ENCODE measurements at regions not wholly inside any gene's neighbourhood (a gene's known extent, or its start where the extent isn't known, plus 50 kb on each side); places are given as distances from the start of the nearest gene placed in this dataset.

- Histone ChIP-seq H3K4me1 (no peaks in the 10 kb centered on the region), H3K27me3 (replicated peaks; ENCODE audit: control insufficient read depth, insufficient read depth, low read length) (no peaks in the 10 kb centered on the region), H3K4me3 (ENCODE audit: low read depth, low read length) (no peak overlapping the region), H3K36me3 (ENCODE audit: control insufficient read depth, insufficient read depth, low read length) (no peaks in the 10 kb centered on the region), H3K9me3 (no peaks in the 10 kb centered on the region)
- H3K27me3 Mint-ChIP-seq (ENCODE audit: insufficient read depth, unreplicated experiment), result no peaks in the 10 kb centered on the region
- H3K27ac Mint-ChIP-seq (ENCODE audit: unreplicated experiment), result no peak overlapping the region
- H3K4me3 Mint-ChIP-seq (ENCODE audit: unreplicated experiment), result no peak overlapping the region
- ChIA-PET POLR2A (no interaction called here), CTCF (no interaction called here)
- H3K36me3 Mint-ChIP-seq (ENCODE audit: insufficient read depth, unreplicated experiment), result no peaks in the 10 kb centered on the region
- H3K4me1 Mint-ChIP-seq (ENCODE audit: low read depth, unreplicated experiment), result no peaks in the 10 kb centered on the region
- no TSS peak for BruUV-seq (replicated peaks)
- no peaks in the 10 kb centered on the region for H3K9me3 Mint-ChIP-seq (ENCODE audit: unreplicated experiment)
- TF ChIP-seq CTCF (IDR thresholded peaks at IDR 0.05; ENCODE audit: insufficient read depth in 1 of 2, low read depth in 1 of 2, low read length in 1 of 2, severe bottlenecking in 1 of 2, unreplicated experiment in 1 of 2), result no peak
- intact Hi-C loops (cut with micrococcal nuclease; ENCODE audit: unreplicated experiment), result no loop called here
- DNase-seq, result no peak
Measured at GRCh38 chr18:25517881-25518715, 166.1 kb upstream of the ZNF521 start.

- Mint-ChIP-seq H3K9me3 (ENCODE audit: unreplicated experiment) (no peaks in the 10 kb centered on the region), H3K4me3 (ENCODE audit: unreplicated experiment) (no peak overlapping the region), H3K36me3 (ENCODE audit: insufficient read depth, unreplicated experiment) (no peaks in the 10 kb centered on the region), H3K27me3 (ENCODE audit: insufficient read depth, unreplicated experiment) (no peaks in the 10 kb centered on the region), H3K4me1 (ENCODE audit: low read depth, unreplicated experiment) (no peaks in the 10 kb centered on the region), H3K27ac (ENCODE audit: unreplicated experiment) (no peak overlapping the region)
- ChIA-PET CTCF (no interaction called here), POLR2A (no interaction called here)
- intact Hi-C loops (cut with micrococcal nuclease; ENCODE audit: unreplicated experiment), result no loop called here
- Histone ChIP-seq H3K27me3 (replicated peaks; ENCODE audit: control insufficient read depth, insufficient read depth, low read length) (no peaks in the 10 kb centered on the region), H3K36me3 (ENCODE audit: control insufficient read depth, insufficient read depth, low read length) (no peaks in the 10 kb centered on the region), H3K9me3 (no peaks in the 10 kb centered on the region), H3K4me1 (no peaks in the 10 kb centered on the region), H3K4me3 (ENCODE audit: low read depth, low read length) (no peak overlapping the region)
- no TSS peak for BruUV-seq (replicated peaks)
- DNase-seq, result no peak
- TF ChIP-seq CTCF (IDR thresholded peaks at IDR 0.05; ENCODE audit: insufficient read depth in 1 of 2, low read depth in 1 of 2, low read length in 1 of 2, severe bottlenecking in 1 of 2, unreplicated experiment in 1 of 2), result no peak
Measured at GRCh38 chr18:25516747-25517498, 165.0 kb upstream of the ZNF521 start.

GRCh38 chr18:25516121-25516520 lies 164.2 kb upstream of the ZNF521 start:
- BruUV-seq (replicated peaks), result no TSS peak
- no peaks in the 10 kb centered on the region for H3K27me3 Mint-ChIP-seq (ENCODE audit: insufficient read depth, unreplicated experiment)
- no peaks in the 10 kb centered on the region for H3K9me3 Mint-ChIP-seq (ENCODE audit: unreplicated experiment)

More at GRCh38 chr18:25516121-25516520, 164.2 kb upstream of the ZNF521 start:
- no peak overlapping the region for H3K4me3 Mint-ChIP-seq (ENCODE audit: unreplicated experiment)
- POLR2A ChIA-PET, result no interaction called here
- intact Hi-C loops (cut with micrococcal nuclease; ENCODE audit: unreplicated experiment), result no loop called here
- CTCF ChIA-PET, result no interaction called here
- no peaks in the 10 kb centered on the region for H3K4me1 ChIP-seq
- no peak overlapping the region for H3K4me3 ChIP-seq (ENCODE audit: low read depth, low read length)
- no peaks in the 10 kb centered on the region for H3K4me1 Mint-ChIP-seq (ENCODE audit: low read depth, unreplicated experiment)
- no peaks in the 10 kb centered on the region for H3K36me3 Mint-ChIP-seq (ENCODE audit: insufficient read depth, unreplicated experiment)
- no peaks in the 10 kb centered on the region for H3K9me3 ChIP-seq
- no peak overlapping the region for H3K27ac Mint-ChIP-seq (ENCODE audit: unreplicated experiment)
- TF ChIP-seq CTCF (IDR thresholded peaks at IDR 0.05; ENCODE audit: insufficient read depth in 1 of 2, low read depth in 1 of 2, low read length in 1 of 2, severe bottlenecking in 1 of 2, unreplicated experiment in 1 of 2), result no peak
- H3K36me3 ChIP-seq (ENCODE audit: control insufficient read depth, insufficient read depth, low read length), result no peaks in the 10 kb centered on the region
- H3K27me3 ChIP-seq (replicated peaks; ENCODE audit: control insufficient read depth, insufficient read depth, low read length), result no peaks in the 10 kb centered on the region
- DNase-seq, result no peak
